ENCODE measurements at regions not wholly inside any gene's neighbourhood (a gene's known extent, or its start where the extent isn't known, plus 50 kb on each side); places are given as distances from the start of the nearest gene placed in this dataset.
"Not testable (repeated sequence)": the region's sequence is repeated elsewhere in the genome, so short reads cannot be mapped to it uniquely, and the experiment has no call there.

GRCh38 chrX:10469-11458 is 270.4 kb upstream of the PLCXD1 start:
- H3K27me3 Mint-ChIP-seq, ATAC-seq, DNase-seq, H3K4me3 Mint-ChIP-seq, H3K27ac Mint-ChIP-seq, H3K4me1 Mint-ChIP-seq, H3K9me3 Mint-ChIP-seq: not testable (repeated sequence)

- ATAC-seq: peak; percentile 42
- DNase-seq, H3K27ac Mint-ChIP-seq, H3K9me3 Mint-ChIP-seq, H3K4me1 Mint-ChIP-seq, H3K27me3 Mint-ChIP-seq: not testable (repeated sequence)
- H3K4me3 Mint-ChIP-seq: peak overlapping the region in 1 of 2 donors; percentile 49
These were observed 267.2 kb upstream of the PLCXD1 start for GRCh38 chrX:13821-14443.

GRCh38 chrX:14452-14851 is 266.7 kb upstream of the PLCXD1 start:
- H3K9me3 Mint-ChIP-seq, ATAC-seq: not testable (repeated sequence)
- peak overlapping the region in 1 of 2 donors; percentile 44 for H3K4me3 Mint-ChIP-seq

GRCh38 chrX:18768-19454 is 262.3 kb upstream of the PLCXD1 start:
- not testable (repeated sequence) for H3K9me3 Mint-ChIP-seq, H3K4me3 Mint-ChIP-seq, H3K27ac Mint-ChIP-seq, H3K4me1 Mint-ChIP-seq, H3K27me3 Mint-ChIP-seq
- DNase-seq (peak in 1 of 2 donors; percentile 69), ATAC-seq (peak; percentile 90)

More at GRCh38 chrX:14452-14851, 266.7 kb upstream of the PLCXD1 start:
- not testable (repeated sequence) for H3K27ac Mint-ChIP-seq, H3K4me1 Mint-ChIP-seq, H3K27me3 Mint-ChIP-seq
- DNase-seq: peak in 1 of 2 donors; percentile 19

GRCh38 chrX:19455-19827 is 261.7 kb upstream of the PLCXD1 start:
- not testable (repeated sequence) for H3K27ac Mint-ChIP-seq, H3K9me3 Mint-ChIP-seq, H3K4me1 Mint-ChIP-seq, H3K27me3 Mint-ChIP-seq, DNase-seq, H3K4me3 Mint-ChIP-seq
- peak; percentile 50 for ATAC-seq

GRCh38 chrX:19912-20571 is 261.1 kb upstream of the PLCXD1 start:
- ATAC-seq (peak; percentile 35), DNase-seq (peak in 1 of 2 donors; percentile 15)
- H3K27ac Mint-ChIP-seq: peak overlapping the region; percentile 95 to 98
- no peaks in the 10 kb centered on the region for H3K9me3 Mint-ChIP-seq
- H3K27me3 Mint-ChIP-seq: no peaks in the 10 kb centered on the region
- H3K4me1 Mint-ChIP-seq: peaks cover 6% of the 10 kb centered on the region
- peak overlapping the region; percentile 88 to 93 for H3K4me3 Mint-ChIP-seq

GRCh38 chrX:24139-24538 is 257.0 kb upstream of the PLCXD1 start:
- DNase-seq, H3K27me3 Mint-ChIP-seq, ATAC-seq, H3K4me1 Mint-ChIP-seq, H3K9me3 Mint-ChIP-seq, H3K27ac Mint-ChIP-seq, H3K4me3 Mint-ChIP-seq: not testable (repeated sequence)
